T-helper 2 cell treated with Interferon-gamma antibody and Interleukin-4, amounts not matched to agents 100 ng/mL and 5 ng/mL, for 36 hours (primary cell): ENCODE measurements at regions not wholly inside any gene's neighbourhood (a gene's known extent, or its start where the extent isn't known, plus 50 kb on each side); places are given as distances from the start of the nearest gene placed in this dataset.
"Not testable (repeated sequence)": the region's sequence is repeated elsewhere in the genome, so short reads cannot be mapped to it uniquely, and the experiment has no call there.

Experiments
- intact Hi-C: fragments of 100-400 bp; cut with micrococcal nuclease; formaldehyde crosslinking; loops from one replicate; pipeline ENCODE4 v1.15.1; 2023

DNA sequence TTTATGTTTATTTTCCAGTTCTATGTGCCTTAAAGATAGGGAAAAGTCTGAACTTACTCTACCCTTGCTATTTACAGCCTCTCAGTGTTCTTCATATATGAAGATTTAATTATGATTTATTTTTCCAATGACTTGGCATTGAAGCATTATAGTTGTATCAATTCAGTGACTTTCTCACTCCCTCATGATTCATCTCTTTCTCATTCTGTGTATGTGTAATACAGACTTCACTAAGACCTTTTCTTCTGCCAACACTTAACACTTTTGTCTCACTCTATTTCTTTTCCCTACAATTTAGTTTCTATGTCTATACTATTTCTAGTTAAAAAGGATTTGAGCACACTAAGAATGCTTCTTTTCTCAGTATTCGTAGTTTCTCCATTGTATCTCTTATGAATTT, 1470.3 kb upstream of the ACVR2A start:
- intact Hi-C loops, result no loop called here

- intact Hi-C loops, result not testable (repeated sequence)
These were observed 1473.5 kb upstream of the ACVR2A start for GRCh38 chr2:146371364-146371763.

- intact Hi-C loops, result no loop called here
These were observed 1474.0 kb upstream of the ACVR2A start for GRCh38 chr2:146370826-146371225.

- intact Hi-C loops, result no loop called here
These were observed 1478.6 kb upstream of the ACVR2A start for GRCh38 chr2:146366276-146366675.

DNA sequence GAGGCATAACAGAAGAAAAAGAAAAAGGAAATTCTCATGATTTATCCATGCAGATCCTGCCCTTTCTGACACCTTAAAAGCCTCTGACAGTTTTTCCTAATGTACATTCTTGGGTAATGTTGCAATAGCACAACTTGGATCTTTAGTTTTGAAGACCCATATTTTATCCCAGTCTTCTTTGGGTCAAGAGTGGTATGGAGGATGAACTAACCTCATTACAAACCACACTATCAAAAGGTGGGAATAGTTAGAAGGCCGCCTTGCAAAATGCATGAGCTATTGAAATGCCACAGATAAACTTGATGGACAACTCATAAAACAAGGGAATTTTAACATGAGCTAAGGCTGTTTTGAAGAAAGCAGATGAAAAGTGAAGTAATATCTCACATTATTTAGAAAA, 1479.8 kb upstream of the ACVR2A start:
- intact Hi-C loops, result no loop called here

- intact Hi-C loops, result no loop called here
These were observed 1481.1 kb upstream of the ACVR2A start for GRCh38 chr2:146363731-146364130.

- intact Hi-C loops, result no loop called here
These were observed 1493.1 kb upstream of the ACVR2A start for GRCh38 chr2:146351689-146352088.

DNA sequence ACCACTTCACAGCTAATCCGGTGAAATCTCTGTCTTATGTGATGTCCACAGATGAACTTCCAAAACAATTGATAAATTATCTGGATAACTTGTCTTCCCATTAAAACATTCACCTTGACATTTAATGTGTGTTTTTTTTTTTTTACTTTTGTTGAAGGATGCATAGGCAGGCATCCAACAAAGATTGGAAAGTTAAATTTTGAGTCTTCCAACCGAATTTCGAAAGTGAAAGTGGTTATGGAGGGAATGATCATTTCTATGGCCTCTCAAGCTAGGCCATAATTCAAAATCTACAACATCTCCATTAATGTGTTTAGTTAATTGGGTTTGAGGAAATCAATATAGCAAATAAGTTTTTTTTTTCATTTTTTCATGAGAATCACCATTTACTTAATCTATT, 1495.5 kb upstream of the ACVR2A start:
- intact Hi-C loops, result no loop called here

- intact Hi-C loops, result no loop called here
These were observed 1519.9 kb upstream of the ACVR2A start for GRCh38 chr2:146324951-146325350.

DNA sequence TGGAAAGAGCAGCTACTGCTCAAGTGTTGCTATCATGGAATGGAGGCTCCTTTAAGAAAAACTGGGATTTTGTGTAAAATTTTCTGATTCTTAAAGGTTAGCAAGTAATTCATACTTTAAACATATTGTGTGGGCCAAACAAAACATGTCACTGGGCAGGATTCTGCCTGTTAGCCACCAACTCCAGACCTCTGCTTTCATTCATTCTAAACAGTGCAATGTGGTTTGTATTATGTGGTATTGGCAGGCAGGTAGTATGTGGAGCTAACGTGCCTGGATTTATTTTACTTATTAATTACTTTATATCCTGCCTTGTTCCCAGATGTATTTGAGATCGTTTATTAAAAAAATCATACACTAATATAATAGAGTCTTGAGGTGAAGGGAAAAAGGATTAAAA, 1521.3 kb upstream of the ACVR2A start:
- intact Hi-C loops, result no loop called here

DNA sequence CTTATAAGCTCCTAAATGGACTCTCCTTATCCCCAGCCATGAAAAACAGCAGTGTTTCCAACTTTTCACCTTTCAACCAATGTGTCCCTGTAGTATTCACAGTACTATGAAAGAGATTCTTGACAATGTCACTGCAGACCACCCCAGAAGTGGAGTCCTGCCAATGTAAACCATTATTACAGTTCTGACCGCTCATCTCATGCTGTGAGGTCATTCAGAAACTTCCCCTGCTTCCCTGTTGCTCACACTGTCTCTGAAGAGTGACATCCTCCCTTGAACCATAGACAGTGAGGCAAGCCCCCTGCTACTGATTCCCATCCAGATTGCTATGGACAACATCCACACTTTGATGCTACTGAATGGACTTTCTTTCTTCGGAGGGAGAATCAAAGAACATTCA, 1523.7 kb upstream of the ACVR2A start:
- intact Hi-C loops, result no loop called here

- intact Hi-C loops, result no loop called here
These were observed 1526.9 kb upstream of the ACVR2A start for GRCh38 chr2:146317959-146318358.

DNA sequence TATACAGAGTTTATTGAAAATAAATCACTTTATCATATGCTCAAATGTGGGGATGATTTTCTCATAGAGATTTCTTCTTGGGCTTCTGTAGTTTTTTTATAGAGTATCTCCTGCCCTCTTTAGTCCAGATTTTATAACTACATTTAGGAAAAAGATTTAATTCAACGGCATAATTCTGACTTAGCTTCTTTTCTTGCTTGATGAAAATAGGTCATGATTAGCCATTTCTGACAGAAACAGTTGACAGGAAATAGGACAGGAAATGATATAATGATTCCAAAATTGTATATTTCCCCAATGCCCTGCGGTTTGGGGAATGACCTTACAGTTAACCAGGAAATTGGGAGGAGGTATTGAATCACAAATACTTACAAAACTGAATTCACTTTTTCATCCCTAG, 1531.9 kb upstream of the ACVR2A start:
- intact Hi-C loops, result no loop called here

GRCh38 chr2:146305164-146305563, 1539.7 kb upstream of the ACVR2A start:
- intact Hi-C loops, result no loop called here

DNA sequence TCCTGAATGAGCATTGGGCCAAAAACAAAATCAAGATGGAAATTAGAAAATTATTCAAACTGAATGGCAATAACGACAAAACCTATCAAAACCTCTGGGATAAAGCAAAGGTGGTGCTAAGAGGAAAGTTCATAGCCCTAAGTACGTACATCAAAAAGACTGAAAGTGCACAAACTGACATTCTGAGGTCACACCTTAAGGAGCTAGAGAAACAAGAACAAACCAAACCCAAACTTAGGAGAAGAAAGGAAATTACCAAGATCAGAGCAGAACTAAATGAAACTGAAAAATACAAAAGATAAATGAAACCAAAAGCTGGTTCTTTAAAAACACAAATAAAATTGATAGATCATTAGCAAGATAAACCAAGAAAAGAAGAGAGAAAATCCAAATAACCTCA, 1543.5 kb upstream of the ACVR2A start:
- intact Hi-C loops, result no loop called here

DNA sequence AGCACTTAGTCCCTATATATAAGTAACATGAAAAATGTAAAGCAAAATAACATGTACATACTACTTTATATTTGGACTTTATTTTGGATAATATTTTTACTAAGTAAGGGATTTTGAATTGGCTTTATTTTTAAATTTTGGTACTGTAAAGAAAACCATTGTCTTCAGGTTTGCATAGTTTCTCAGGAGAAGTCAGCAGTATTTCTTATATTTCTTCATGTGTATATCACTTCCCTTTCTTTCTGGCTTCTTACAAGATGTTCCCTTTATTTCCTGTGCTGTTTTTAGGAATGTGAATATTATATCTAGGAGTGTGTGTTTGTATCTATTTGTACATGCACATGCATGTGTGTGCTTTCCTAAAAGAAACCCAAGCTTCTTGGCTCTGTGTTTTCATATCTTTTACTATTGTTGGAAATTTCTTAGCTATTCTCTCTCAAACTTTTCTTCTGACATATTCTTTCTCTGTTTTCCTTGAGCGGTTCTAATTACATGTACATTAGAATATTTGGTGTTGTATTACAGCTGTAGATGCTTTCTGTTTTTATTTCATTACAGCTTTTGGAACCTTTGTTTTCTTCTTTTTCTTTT, 1549.7 kb upstream of the ACVR2A start:
- intact Hi-C loops, result no loop called here

GRCh38 chr2:146287281-146287680, 1557.5 kb upstream of the ACVR2A start:
- intact Hi-C loops, result no loop called here

DNA sequence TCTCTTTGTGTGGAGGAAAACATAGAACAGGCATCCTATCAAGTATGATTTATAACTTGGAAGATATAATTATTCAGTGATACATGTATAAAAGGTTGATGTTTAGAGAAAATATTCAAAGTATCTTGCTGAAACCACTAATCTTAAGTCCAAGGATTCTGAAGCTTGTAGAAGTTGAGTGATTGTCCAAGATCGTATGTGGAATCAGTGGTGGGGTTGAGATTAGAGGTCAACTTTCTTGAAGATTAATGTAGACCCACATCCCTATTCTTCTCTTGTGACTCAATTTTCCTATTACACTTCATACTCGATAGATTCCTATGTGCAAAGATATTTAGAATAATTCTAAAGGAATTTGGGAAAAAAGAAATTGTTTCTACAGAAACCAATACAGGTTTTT, 1565.9 kb upstream of the ACVR2A start:
- intact Hi-C loops, result no loop called here

DNA sequence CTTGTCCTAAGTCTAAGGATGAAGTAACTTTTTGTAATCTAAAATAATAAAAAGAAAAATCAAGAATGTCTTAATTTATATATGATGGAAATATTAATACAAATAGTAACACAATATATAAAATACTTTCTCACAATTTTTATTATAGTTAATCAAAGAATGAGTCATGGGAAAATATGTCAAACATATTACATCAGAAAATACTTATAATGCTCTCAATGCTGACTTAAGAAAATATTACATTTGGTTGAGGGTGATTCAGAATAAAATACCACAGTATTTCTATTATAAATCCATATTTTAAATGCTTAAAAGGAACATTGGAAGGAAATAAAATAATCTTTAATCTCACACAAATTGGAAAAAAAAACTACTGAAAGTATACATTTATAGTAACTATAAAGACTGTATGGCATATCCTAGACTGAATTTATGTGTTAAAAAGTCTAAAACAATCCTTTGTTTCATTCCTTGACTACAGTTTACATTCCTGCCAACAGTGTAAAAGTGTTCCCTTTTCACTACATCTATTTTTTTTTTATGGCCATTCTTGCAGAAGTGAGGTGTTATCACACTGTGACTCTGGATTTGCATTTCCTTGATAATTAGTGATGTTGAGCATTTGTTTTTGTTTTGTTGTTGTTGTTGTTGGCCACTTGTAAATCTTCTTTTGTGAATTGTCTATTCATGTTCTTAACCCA, 1573.5 kb upstream of the ACVR2A start:
- intact Hi-C loops, result no loop called here

- intact Hi-C loops, result no loop called here
These were observed 1574.2 kb upstream of the ACVR2A start for GRCh38 chr2:146270618-146271017.

DNA sequence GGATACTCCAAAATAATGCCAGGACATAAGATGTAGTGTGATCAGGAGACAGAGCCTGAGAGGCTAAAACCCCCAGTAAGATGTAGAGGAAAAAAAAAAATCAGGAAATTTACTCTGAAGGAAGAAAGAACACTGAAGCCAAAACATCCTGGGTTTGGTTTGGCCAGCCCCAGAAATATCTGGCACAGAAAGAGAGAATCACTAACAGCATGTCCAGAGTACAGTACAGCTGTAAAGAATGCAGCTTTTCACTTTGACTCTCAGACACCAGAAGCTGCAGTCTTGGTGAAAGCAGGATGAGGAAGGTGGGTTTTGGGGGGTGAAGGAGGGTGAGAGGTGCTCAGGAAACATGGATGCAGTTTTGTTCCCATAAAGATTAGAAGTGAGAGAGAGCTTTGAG, 1577.7 kb upstream of the ACVR2A start:
- intact Hi-C loops, result no loop called here

DNA sequence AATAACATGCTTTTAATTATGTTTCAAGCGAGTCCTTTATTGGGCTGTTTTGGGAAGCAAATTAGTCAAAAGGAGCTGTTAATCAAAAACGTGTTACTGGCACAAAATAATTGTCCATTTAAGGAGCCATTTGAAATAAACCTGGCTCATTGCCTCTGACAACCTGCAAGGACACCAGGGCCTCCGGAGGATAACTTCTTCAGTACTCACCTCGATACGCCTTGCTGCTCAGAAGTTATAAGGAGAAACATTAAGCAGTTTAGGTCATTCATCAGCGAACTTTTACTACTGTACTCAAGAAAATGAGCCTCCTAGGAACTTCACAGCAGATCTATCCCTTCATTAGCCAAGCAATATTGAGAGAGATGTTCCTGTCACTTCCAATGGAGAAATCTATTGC, 1579.2 kb upstream of the ACVR2A start:
- intact Hi-C loops, result no loop called here

DNA sequence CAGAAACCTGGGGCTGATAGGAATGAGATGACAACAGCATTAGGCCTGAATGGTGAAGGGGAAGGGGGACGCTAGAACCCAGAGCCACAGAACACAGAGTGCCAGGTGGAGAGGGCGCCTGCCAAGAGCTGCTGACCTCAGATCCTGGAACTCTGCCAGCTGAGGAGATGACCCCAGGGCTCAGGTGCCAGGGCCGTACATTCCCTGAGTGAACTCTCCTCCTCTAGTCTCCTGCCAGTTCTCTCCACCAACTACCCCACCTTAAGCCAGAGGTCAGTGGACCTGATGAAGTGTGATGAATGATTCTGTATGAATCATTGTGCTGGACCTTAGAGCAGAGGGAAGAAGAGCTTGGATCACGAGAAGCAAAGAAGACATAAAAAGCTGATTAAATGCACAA, 1582.2 kb upstream of the ACVR2A start:
- intact Hi-C loops, result no loop called here

DNA sequence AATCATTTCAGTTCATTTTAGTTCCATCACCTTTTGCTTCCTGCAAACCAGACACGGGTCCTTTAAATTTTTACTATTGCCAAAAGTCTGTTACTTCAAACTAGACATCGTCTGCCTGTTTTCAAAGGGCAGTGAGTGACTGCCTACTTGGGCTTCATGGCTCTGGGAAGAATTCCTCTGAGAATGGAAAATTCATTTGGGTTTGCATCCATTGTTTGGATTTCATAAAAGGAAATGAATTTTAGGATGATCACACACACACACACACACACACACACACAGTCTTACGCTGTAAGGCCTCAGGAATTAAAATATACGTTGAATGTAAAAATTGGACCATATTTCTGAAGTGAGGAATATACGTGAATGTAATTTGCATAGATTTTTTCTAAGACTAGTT, 1584.3 kb upstream of the ACVR2A start:
- intact Hi-C loops, result no loop called here
